Right ventricle myocardium superior (tissue), 1 donor: ENCODE measurements at regions not wholly inside any gene's neighbourhood (a gene's known extent, or its start where the extent isn't known, plus 50 kb on each side); places are given as distances from the start of the nearest gene placed in this dataset.
"Not testable (repeated sequence)": the region's sequence is repeated elsewhere in the genome, so short reads cannot be mapped to it uniquely, and the experiment has no call there.

Source experiments
- ATAC-seq: fragments of 200-7000 bp; cut with Tn5 transposase; one replicate; pipeline ENCODE4 v1.9.1; 2020; ENCODE audit warnings: mild to moderate bottlenecking; ENCODE audit not compliant: poor library complexity
- DNase-seq: peaks from one replicate; pipeline ENCODE4 v3.0.0-alpha.2; 2020
- intact Hi-C: fragments of 100-400 bp; cut with DNase I; formaldehyde crosslinking; loops from one replicate; pipeline ENCODE4 v1.11.2; 2022
- donor health status: DM: no; HTN: yes; CAD: no; lungs with severe emphysema.

- intact Hi-C loops: no loop called here
- no peak for ATAC-seq
- DNase-seq: no peak
Observed at GRCh38 chr13:38167164-38167822, 182.4 kb upstream of the UFM1 start.

DNA sequence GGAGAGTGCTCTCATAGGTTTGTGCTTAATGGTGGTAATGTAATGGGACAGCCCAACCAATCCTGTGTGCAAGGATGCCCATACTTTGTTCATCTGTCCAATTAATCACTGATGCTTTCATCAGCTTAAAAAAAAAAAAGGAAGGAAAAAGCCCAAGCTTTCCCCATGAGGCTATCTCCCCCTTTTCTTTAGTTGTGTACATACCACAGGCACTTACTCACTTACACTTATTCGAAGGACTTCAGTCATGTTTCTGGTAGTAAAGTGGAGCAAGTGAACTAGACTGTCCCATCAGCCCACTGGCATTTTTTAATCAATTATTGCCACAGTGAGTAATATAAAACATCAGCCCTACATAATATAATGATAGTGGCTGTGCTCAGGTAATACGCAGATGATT, 183.5 kb upstream of the UFM1 start:
- no peak for DNase-seq
- intact Hi-C loops: no loop called here
- no peak for ATAC-seq

- DNase-seq (no peak), ATAC-seq (no peak)
- intact Hi-C loops: no loop called here
Observed at GRCh38 chr13:38160131-38160530, 189.5 kb upstream of the UFM1 start.

DNA sequence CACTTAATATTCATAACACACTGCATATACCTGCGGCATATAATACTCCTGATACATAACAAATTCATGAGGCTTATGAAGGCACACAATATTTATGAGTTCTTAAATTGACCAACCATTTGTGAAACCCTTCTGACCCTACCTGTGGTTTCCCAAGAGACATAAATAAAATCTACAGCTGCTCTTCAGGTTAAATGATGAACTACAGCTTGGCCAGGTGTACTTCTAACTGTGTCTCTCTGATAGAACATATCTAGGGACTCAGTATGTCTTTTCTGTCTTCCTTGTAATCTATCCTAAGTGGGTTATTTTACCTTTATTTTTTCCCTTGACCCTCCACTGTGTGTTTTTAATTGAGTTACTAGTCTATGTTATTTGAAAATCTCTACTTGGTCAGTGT, 189.9 kb upstream of the UFM1 start:
- DNase-seq (no peak), ATAC-seq (no peak)
- intact Hi-C loops: no loop called here

DNA sequence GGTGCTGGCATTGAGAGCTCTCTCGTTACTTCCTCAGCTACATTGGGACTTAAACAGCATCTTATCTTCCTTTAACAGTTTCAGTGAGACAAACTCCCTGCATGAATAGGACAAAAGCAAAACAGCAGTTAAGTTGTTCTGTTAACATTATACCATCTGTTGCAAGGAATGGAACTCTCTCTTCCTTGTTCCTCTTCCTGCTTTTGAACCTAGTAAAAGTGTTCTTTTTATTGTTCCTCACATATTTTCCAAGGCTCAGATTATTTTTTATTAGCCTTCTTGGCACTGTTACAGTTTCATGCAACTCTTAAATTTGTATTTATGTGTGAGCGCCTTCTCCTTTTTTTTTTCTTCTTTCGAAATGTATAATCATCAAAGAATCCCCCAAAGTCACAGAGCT, 202.6 kb upstream of the UFM1 start:
- ATAC-seq: no peak
- DNase-seq: no peak
- intact Hi-C loops: no loop called here

GRCh38 chr13:38141792-38142191, 207.9 kb upstream of the UFM1 start:
- intact Hi-C loops: no loop called here
- DNase-seq: no peak
- no peak for ATAC-seq

DNA sequence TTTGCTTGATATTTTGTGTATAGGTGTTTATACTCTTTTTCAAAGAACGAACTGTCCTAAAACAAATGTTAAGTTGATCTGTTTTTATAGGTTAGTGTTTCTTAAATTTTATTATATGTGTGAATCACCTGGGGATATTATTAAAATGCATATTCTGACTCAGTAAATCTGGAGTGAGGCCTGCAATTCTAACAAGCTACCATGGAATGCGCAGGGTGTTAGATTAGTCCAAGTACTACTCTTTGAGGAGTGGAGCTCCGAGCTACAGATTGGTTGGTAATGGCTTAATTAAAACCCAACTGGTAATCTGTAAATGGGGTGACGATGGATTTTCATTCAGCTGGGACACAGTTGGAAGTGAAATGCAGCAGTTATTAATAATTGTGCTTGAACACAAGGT, 214.1 kb upstream of the UFM1 start:
- ATAC-seq: no peak

DNA sequence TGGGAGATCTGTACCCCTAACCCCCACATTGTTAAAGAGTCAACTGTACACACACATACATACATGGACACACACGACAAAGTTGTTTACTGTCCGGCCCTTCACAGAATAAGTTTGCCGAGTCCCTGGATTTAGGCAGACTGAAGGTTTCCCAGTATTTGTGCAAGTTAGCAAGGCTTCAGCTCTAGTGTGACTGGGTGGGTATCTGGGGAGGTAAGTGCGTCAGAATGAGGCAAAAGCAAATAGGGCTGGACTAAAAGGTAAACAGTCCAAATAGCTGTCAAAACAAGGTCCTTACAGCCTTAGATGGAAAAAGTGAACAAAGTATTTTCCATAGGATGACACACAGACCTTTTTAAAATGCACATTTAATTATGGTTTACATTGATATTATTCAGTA, 228.4 kb upstream of the UFM1 start:
- ATAC-seq (no peak), DNase-seq (no peak)
- intact Hi-C loops: no loop called here

More for the DNA sequence above, 214.1 kb upstream of the UFM1 start:
- DNase-seq: no peak
- intact Hi-C loops: no loop called here

DNA sequence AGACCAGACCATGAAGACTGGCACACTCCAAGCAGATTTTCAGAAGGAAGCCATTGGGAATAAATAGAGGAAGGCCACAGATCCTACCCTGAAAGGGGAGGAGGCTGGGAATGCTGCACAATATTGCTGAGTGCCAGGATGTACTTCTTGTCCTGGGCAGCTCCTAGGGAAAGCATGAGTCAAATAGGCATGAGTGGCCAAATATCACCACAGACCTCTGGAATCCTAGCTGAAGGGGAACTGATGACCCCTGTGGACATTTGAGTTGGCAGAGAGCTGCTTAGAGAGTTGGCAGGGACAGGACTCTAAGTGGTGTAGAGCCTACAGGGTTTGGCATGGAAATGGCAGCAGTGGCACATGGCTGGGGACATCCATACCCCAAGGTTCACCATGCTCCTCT, 234.3 kb upstream of the TRPC4 start:
- no peak for DNase-seq
- no peak for ATAC-seq
- intact Hi-C loops: no loop called here

GRCh38 chr13:38099751-38100150, 230.2 kb upstream of the TRPC4 start:
- intact Hi-C loops: no loop called here
- no peak for ATAC-seq
- no peak for DNase-seq

GRCh38 chr13:38093425-38093824, 223.9 kb upstream of the TRPC4 start:
- DNase-seq: no peak
- intact Hi-C loops: no loop called here
- ATAC-seq: no peak

DNA sequence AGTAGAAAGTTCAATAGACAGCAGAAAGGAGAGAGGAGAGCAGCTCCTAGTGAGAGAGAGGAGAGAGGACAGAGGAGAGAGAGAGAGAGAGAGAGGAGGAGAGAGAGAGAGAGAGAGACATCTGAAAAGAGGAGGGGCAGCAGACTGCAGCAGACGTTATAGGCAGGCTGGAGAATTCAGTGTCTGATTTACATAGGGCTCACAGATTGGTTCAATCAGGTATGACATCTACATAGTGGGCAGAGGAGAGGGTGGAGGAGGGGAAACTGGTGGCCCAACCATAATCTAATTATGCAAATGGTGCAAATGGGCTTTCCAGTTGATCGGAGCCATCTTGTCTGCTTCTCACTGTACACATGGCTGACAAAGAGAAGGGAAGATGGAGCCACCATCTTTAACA, 221.3 kb upstream of the TRPC4 start:
- intact Hi-C loops: no loop called here
- ATAC-seq (no peak), DNase-seq (no peak)

GRCh38 chr13:38086721-38087120, 217.1 kb upstream of the TRPC4 start:
- DNase-seq (no peak), ATAC-seq (no peak)
- intact Hi-C loops: no loop called here

DNA sequence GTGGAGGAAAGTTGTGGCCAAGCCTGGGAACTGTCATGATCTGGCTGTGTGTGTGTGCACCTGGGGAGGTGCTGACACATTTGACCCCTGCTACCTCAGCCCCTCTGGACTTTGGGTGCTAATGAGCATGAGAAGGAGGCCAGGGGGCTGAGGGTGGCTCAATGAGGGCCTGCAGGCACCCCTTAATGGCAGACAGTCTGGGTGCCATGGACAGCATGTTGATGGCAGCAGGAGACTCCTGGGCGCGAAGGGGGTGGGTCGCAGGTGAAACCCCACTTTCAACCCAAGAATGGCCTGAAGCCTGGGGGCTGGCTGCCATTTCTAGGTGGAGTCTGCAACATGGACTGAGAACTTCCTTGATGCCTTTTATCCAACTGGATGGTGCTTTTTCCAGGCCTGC, 216.4 kb upstream of the TRPC4 start:
- DNase-seq: no peak
- intact Hi-C loops: no loop called here
- ATAC-seq: no peak

DNA sequence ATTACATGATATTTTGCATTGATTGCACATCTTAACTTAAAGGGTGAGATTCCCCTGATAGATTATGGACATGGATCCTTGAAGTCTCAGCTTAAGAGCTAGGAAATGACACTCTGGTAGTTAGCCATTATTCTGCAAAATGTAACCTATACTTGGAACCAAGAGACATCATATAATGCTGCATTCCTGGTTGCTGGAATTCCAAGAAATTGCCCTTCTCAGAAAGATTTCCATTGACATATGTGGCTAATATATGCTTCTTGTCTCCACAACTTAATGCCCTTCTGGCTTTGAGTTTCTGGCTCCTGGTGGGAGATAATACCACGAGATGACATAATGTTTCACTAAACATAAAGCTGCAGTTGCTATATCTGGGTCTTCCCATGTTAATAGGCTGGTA, 204.4 kb upstream of the TRPC4 start:
- DNase-seq (no peak), ATAC-seq (no peak)
- intact Hi-C loops: no loop called here

GRCh38 chr13:38072696-38073095, 203.1 kb upstream of the TRPC4 start:
- intact Hi-C loops: no loop called here
- DNase-seq: no peak
- ATAC-seq: no peak

GRCh38 chr13:38071340-38071739, 201.8 kb upstream of the TRPC4 start:
- DNase-seq, ATAC-seq, intact Hi-C loops: not testable (repeated sequence)

DNA sequence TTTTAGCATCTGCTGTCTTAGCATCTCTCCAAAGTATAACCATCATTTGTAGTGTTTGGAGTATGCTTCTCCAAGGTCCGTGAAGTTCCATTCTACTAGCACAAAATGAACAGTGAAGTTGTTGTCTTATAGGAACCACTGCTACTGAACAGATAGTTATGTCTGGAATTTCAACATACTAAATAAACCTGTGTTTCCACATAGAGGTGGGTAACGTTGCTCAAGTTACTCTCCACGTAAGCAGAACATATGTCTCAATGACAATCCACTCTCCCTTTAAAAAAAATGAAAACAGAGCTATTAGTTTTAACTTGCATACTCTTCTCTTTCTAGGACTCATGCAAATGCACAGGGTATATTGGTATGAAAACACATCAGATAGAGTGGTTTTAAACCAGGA, 184.3 kb upstream of the TRPC4 start:
- no peak for DNase-seq

GRCh38 chr13:38046049-38046376, 176.4 kb upstream of the TRPC4 start:
- ATAC-seq: no peak
- intact Hi-C loops: no loop called here

More for the DNA sequence above, 184.3 kb upstream of the TRPC4 start:
- intact Hi-C loops: no loop called here
- ATAC-seq: no peak

DNA sequence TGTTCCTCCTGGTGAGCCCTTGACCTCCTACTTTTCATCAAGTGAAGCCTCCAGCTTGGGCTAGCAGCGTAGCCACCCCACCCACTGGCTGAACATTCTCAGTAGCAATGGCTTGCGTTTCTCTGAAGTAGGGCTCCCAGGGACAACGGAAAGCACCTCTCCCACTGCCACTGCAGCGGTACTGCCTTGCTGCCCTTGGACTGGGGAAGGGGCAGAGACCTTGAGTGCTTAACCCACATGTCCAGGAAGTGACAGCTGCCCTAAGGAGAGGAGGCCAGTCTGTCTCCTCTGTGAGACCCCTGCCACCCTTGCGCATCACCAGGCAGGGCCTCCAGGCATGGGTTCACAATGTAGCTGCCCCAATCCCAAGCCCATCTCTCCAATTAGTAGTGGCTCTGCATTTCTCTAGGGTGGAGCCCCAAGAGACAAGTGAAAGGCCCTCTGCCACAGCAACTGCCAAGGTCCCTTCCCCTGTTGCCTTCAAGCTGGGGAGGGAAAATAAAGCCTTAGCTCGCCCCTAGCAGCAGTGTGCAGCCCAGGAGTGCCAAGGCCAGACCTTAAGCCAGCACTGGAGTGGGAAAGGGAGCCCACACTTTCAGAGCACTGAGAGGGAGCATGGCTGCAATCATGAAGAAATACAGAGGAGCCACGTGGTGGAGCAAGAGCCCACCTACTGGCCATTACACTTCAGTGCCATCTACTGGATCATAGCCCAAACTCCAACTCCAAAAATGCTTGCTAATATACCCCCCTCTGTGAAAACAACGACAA, 175.9 kb upstream of the TRPC4 start:
- intact Hi-C loops: no loop called here
- no peak for DNase-seq
- no peak for ATAC-seq

More at GRCh38 chr13:38046049-38046376, 176.4 kb upstream of the TRPC4 start:
- DNase-seq: no peak

DNA sequence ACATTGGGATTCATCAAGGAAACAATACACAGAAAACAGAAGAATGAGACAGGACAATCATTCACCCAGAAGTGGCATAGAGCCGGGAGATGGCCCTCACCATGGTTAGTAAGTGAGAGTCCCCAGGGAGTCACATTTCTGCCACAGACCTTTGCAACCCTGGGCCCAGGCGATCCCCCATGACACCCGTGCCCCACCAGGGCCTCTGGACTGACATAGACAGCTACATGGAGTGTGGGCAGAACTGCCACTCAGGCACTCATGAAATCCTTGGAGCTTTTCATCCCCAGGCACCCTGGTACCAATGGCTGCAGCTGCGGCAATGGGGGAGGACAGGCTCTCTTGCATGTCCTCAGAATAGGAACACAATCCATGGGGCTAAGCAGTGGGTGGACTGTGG, 174.5 kb upstream of the TRPC4 start:
- intact Hi-C loops: no loop called here
- DNase-seq: no peak
- ATAC-seq: no peak
